NCI-H1694 (cell line): ENCODE measurements at regions not wholly inside any gene's neighbourhood (a gene's known extent, or its start where the extent isn't known, plus 50 kb on each side); places are given as distances from the start of the nearest gene placed in this dataset.

Experiments
- DNase-seq: peaks from one replicate; lab custom pipeline; 2025; lab: John Stamatoyannopoulos, UW

DNA sequence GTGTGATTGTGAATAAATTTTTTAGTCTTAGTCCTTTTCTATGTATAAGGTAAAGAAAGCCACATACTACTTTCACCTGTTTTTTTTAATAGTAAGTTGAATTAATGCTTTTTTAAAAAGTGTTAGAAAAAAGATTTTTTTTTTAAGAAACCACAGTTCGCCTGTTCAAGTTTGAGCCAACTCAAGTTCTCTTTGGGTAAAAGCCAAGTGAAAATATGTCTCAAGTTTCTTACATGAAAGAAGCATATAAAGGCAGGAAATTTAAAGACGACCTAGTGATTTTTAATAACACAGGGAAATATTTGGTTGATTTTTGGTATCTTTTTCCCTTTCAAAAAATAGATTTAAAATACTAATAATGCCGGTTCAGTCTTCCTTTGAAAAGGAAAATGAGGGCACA, 369.9 kb upstream of the NR3C2 start:
- no peak for DNase-seq

DNA sequence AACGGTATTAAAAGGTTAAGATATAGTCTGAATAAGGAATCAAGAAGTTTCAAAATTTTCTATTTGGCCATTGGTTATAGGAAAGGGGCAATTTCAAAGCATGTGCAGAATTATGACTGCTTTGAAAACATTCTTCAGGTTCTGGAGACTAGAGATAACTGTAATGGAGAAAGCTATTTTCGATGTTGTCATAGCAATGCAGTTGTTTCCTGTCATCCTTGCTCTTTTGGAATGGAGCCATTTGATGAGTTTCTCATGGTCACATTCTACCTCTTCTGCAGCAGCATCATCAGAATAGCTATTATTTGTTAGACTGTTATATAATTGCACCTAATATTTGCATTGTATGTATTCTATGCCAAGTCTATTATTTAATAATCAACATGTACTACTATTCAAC, 368.2 kb upstream of the NR3C2 start:
- DNase-seq, result no peak

DNA sequence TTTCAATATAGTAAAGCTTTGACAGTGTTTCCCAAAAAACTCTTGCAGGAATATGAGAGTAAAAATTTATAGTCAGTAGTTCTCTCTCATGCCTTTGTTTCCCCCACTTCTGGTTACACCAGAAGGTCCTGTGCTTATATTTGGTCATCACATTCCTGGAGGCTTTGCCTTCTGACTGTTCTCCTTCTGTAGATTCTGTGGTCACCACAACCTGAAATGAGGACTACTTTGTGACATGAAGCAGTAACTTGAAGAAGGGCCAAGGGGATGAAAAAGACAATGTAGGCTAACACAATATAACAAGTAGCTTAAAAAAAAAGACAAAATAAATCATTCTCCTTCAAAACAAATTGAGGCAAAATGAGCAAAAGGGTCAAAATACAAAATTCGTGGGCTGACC, 366.2 kb upstream of the NR3C2 start:
- DNase-seq, result no peak

DNA sequence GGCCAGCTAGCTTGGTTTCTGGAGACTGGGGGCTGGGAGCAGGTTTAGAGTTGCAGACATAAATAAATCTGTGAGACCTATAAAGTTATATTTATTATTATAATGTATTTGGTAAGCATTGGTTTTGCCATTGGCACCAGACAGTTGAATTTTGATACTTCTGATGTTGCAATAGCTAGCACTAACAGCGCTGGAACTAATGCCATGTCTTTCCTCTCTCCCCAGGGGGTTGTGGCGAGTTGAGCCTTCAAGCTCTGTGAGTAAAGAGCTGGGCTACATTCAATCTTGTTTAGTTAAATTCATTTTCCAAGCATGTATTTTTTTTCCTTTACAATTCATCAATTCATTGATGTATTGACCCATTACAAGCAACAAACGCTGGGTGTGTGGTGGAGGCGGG, 358.7 kb upstream of the NR3C2 start:
- DNase-seq, result no peak

DNA sequence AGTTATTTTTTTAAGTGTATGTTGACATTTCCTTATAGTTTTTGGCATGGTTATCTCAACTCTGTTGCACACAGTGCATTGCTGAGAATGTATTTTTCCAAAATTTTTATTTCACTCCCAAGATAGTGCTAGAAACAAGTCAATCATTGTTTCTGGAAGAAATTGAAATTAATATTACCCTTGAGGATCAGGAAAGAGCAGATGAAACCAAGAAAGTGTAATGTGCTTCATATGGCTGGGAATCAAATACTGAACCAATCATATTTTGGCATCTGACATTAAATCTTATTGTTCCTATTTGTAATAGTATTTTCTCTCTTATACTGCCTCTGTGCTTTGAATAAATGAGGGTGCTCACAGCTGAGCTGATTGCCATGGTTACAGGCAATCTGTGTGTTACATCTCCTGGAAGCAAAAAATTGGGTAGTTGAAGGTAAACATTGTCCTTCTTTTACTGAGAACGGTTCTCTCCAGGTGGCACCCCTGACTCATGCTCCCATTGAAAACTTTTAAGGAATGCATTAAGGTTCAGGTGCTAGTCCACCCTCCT, 358.2 kb upstream of the NR3C2 start:
- no peak for DNase-seq

DNA sequence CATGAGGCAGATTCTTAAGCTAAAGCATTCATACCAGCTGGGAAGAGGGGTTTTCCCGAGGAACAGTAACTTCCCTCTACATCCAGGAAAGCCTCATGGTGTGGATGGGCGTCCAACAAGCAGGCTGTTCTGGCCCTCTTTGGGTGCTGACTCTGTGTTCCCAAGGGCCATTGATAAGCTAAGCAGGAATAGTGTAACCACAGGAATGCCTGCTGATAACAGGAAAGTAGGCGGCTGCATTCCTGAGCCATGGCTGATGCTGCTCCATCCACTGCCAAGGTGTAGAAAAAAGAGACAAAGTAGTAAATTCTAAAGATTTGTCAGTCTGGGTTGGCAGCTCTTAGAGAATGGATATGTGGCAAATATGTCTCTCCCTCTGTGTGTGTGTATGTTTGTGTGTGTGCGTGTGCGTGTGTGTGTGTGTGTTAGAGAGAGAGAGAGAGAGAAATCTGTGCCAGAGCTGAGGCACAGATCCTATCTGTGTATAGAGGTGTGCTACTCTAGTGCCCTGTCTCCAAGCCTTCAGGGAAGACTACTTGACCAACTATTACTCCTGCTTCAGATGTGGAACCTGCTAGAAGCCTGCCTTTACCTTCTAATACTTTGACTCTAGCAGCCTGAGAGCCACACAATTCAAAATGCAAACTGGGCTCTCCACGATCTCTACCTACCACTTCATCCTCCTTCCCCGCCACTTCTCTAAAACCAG, 353.1 kb upstream of the NR3C2 start:
- no peak for DNase-seq

DNA sequence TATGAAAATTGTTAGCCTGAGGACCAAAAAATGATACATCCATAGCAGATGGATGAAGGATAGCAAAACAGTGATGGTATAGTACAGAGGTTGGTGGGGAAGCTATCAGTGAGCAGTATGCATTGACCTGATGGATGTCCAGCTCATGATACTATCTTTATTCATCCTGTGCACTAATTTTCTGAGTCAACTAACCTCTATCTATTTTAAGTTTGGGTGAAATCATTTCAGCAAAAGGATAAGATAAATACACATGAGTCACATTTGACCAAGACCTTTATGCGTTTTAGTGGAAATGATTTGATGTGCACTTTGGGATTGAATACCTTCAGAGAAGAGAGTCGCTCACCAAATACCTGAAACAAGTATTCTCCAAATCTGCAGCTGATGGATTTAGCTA, 351.0 kb upstream of the NR3C2 start:
- DNase-seq, result no peak

DNA sequence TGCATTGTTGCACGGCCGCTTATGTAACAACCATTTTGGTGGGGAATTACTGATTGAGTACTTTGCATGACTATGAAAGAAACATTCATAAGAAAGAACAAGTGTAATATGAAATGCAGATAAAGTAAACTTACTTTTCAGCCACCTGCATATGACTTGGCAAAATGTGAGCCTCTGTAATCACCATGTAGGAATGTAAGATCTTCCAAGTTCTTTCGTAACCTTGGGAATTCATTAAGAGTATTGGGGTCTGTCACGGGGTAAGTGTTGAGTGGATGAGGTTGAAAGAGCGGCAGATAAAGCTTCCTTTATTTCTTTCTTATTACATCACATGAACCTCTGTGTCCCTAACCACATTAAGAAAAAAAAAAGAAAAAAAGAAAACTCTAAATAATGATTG, 348.5 kb upstream of the NR3C2 start:
- no peak for DNase-seq

DNA sequence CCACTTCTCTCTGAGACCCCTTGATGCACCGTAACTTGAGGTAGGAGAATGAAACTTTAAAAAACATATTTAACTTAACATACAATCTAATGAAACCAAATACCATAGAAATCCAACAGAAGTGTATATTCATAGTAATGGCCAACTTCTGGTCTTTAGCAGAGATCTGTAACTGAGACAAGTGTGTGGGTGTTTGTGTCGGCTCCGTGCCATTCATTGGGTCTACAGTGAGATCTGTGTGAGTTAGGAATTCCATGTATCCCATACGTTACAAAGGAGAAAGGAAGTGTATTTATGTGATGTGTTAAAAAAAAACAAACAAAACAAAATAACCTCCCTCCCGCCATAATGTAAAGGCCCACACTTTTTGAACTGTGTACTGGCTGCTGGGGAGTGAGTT, 348.0 kb upstream of the NR3C2 start:
- DNase-seq, result no peak

DNA sequence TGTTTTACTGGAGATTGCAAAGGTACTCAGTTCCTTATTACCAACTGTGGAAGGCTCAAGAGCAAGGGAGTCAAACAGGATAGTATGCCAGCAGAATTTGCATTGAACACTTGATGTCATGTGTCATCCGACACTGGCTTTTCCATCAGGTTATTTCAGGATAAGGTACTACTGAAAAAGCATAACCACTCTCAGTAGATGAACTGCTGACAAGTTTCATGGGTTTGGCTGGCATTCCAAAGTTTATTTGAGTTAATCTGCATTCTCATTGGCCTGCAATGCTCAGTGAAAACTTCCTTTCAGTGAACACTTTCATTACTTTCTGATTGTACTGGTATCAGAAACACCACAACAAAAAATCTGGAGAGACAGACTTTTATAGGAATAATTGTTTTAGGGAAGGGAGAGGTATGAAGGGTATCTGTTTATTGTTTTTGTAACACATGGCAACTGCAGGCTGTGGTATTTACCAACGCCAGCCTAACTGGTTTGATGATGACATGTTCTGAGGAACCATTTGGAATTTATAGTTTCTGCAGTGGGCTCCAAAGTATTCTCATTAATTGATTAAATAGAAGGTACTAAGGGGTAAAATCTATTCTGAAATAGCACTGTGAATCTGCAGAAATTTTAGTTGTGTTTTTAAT, 345.7 kb upstream of the NR3C2 start:
- no peak for DNase-seq

DNA sequence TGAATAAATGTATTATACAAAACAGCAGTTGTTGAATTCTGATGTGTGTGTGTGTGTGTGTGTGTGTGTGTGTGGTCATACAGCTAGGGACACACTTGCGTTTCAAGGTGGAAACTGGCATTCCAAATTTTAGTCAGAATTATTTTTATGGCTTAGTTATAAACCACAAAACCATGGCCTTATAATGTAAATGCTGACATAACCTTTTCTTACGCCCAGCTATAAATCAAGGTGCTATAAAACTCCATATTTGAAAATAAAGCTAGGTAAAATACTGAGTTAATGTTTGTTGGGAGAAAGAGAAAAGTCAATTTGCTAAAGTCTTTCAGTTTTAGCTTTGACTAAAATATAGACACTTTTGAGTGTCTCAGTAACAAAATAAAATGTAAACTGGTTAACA, 345.1 kb upstream of the NR3C2 start:
- DNase-seq, result no peak

DNA sequence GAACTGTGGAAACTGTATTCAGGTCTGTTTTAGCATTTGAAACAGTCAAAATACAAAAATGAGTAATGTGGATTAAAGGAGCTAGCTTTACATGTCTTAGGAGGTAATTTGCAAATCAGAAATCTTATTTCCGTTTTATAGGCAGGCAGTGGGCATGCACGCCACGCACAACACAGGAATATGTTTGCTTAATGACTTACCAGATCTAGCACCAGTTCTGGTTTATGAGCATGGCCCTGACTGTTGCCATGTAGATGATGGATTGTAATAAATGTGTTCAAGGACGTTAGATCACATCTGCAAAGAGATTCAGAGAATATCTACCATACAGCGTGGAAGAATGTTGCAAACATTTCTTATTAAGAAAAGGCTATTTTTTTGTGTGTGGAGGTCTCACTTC, 344.5 kb upstream of the NR3C2 start:
- DNase-seq, result no peak

DNA sequence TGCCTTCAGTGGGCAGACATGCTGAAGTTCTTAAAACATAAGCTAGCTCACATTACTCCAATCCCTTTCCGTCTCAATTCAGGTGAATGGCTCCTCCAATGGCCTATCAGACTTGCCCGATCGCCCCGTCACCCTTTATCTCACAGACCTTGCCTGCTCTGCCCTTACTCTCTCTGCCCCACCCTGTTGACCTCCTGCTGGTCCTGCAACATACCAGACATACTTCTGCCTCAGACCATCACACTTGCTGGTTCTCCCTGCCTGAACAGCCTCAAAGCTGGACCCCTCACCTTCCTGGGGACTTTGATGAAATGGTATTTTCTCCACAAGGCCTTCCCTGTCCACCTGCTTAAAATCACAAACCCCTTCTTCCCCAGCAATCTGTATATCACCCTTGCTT, 340.1 kb upstream of the NR3C2 start:
- no peak for DNase-seq

DNA sequence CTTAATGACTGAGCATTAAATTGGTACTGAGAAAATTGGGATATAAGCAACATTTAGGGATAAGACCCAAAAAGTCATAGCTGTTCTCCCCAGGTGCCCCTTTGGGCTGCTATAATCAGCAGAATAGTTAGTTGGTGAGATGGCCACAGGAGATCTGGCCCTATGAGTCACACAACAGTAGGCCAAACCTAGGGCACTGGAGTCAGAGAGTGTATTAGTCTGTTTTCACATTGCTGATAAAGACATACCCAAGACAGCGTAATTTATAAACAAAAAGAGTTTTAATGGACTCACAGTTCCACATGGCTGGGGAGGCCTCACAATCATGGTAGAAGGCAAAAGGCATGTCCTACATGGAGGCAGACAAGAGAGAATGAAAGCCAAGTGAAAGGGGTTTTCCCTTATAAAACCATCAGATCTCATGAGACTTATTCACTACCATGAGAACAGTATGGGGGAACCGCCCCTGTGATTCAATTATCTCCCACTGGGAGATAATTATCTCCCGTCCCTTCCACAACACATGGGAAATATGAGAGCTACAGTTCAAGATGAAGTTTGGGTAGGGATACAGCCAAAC, 338.3 kb upstream of the NR3C2 start:
- no peak for DNase-seq

DNA sequence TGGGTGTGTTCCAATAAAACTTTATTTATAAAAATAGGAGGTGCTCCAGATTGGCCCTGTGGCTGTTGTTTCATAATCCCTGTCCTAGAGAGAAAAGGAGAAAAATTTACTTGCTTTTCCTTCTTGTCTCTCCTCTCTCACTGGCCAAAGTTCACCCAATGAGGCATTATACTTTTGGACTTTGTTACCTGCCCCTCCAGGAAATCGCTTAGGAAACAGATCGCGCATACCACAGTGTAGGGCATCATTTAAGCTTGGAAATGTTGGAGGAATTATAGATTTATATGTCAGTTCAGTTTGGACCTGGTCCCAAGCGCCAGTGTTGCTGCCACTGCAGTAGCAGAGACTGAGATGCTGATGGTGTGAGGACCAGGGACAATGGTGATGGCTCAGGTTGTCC, 337.6 kb upstream of the NR3C2 start:
- DNase-seq, result no peak

DNA sequence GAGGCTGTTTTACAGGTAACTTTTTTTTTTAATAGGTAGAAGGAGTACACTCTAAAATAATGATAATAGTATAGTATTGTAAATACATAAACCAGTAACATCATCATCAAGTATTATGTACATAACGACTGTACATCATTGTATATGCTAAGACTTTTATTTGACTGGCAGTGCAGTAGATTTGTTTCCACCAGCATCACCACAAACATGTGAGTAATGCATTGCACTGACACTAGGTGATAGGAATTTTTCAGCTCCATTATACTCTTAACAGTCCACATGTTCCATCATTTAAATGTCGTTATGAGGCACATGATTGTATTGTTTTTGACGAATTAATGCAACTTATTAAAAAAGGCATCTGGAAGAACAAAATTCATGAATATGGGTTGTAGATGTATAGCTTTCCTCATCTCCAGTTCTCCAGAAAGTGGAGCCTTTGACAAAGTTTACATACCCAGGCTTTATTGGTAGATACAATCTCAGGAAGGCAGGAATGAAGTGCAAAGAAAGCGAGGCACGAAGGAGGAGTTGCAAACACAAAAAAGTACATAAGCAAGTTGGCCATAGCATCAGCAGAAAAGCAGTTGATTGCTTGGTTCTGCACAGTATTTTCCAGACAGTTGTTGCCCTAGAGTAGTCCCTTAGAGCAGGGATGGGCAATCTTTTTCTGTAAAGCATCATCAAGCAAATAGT, 336.9 kb upstream of the NR3C2 start:
- DNase-seq, result no peak

DNA sequence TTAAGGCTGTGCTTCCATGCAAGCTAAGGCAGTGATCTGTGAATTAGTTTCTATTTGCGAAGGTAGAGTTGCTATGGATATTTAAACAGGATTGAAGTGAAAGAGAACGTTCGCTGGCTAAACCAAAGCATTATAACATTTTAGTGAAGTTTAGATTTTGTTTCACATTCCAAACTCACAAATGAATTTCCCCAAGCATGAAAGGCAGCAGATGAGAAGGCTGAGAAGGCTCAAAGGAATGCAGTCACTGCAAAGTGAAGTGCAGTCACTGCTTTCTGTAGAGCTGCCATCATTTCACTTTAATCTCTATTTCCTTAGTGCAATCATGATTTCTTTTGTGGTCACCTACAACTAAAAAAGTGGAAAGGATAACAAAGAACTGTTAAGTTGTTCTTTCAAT, 334.7 kb upstream of the NR3C2 start:
- DNase-seq, result no peak

DNA sequence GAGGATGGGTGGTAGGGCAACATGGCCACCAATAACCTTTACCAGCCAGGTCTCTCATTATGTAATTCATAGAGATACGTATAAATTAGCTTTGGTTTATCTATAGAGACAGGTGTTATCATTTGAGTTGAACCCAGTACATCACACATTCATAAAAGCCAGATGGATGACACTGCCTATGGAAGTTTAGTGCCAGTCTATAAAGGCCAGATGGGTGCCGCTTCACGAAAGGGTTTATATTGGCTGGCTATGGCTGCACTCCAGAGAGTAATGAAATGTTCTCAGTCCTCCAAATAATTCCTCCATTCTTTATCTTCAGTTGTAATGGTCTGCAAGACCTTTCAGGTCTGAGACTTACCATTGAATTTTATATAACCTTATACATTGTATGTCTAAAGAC, 331.9 kb upstream of the NR3C2 start:
- no peak for DNase-seq

DNA sequence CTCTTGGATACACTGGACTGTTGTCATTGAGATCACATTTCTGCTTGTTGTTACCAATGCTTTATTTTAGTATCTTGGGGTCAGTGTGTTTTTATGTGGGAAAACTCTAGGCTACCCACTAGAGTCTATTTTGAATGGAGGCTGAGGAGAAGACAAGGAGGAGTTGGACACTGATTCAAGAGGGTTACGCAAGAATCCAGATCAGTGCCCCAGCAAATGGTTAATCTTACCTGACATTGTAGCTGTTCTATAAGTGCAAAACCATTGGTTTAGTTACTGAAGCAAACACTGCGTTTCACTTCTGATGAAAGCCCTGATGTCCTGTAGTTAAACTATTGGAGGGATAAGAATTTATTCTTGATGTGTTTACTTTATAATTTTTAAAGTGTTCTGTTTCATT, 331.1 kb upstream of the NR3C2 start:
- DNase-seq, result no peak

DNA sequence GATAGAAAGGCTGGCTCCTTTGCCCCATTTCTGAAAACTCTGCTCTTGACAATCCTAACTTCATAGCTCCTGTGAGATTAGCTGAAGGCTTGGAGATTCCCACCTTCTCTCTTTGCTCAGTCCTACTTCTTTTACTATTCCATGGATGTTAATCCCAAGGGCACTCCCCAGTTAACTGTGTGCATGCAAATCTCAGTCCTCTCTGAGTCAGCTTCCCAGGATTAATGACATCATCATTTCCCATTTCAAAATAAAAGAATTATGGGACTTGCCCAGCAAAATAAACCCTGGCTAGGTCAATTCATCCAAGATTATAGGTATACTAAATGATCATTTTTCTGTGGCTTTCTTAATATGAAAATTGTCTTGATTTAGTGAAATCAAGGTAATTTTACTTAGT, 328.6 kb upstream of the NR3C2 start:
- DNase-seq, result no peak

DNA sequence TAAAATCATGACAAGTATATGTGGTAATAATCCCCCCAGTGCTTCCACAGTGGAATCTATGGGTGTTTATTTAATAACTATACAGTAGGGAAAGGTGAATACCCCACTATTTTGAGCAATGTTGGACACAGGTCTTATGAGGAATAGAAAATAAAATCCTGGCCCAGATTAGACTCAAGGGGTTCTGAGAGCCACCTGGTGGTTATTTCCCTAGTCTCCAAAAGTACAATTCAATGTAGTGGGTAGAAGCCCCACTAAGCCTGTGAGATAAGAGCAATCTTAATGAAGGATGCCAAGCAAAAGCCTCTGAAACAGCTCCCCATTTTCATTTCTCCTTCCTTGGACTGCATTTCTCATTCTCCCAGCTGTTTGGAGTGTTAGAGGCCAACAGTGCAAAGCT, 328.2 kb upstream of the NR3C2 start:
- DNase-seq, result no peak

DNA sequence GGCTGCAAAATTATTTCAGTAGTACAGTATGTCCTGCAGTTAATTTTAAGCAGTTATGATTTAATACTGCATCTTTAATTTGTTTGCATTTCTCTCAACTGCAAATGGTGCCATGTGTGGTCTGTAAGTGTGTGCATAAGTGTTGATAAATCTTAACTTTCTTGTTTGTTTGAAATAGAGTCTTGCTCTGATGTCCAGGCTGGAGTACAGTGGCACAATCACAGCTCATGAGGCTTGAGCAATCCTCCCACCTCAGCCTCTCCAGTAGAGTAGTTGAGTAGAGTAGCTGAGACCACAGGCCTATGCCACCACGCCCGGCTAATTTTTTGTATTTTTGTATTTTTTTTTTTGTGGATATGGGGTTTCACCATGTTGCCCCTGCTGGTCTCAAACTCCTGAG, 322.5 kb upstream of the NR3C2 start:
- DNase-seq, result no peak

DNA sequence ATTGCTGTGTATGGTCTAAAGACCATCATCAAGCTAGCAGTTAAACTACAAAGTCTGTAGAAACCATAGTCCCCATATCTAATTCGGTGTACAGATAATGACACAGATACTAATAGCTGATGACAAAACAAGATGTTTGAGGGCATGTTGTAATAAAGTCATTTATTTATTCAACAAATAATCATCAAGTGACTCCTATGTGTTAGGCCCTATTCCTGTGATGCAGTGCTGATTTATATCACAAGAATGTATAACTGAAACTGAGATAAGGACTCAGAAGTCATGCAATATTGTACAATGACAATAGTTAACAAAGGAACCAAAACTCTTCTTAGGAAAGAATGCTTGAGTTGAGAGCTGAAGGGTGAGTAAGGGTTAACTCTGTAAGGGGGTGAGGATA, 315.0 kb upstream of the NR3C2 start:
- DNase-seq, result no peak
